ENCODE measurements at regions not wholly inside any gene's neighbourhood (a gene's known extent, or its start where the extent isn't known, plus 50 kb on each side); places are given as distances from the start of the nearest gene placed in this dataset.
"Not testable (repeated sequence)": the region's sequence is repeated elsewhere in the genome, so short reads cannot be mapped to it uniquely, and the experiment has no call there.

GRCh38 chr2:111505267-111505666, 378.7 kb downstream of the ANAPC1 start:
- not testable (repeated sequence) for TF ChIP-seq CTCF (IDR thresholded peaks at IDR 0.05); POLR2AphosphoS5 (IDR thresholded peaks at IDR 0.05; ENCODE audit: low read depth, low read length)
